Heart left ventricle (tissue), 16 donors: ENCODE measurements at regions not wholly inside any gene's neighbourhood (a gene's known extent, or its start where the extent isn't known, plus 50 kb on each side); places are given as distances from the start of the nearest gene placed in this dataset.

ENCODE experiments used
- ATAC-seq, 4 donors: fragments of 200-7000 bp; cut with Tn5 transposase; one replicate each; pipeline ENCODE4 v1.9.1; 2020 to 2022; ENCODE audit warnings: moderate library complexity in 4 of 4, mild to moderate bottlenecking in 3 of 4, moderate number of reproducible peaks in 1 of 4
- DNase-seq, 5 donors: peaks; one replicate each; pipeline ENCODE4 v3.0.0-alpha.2; 2020
- H3K27ac ChIP-seq, 12 donors: fragments of 200-600 bp; sonication (generic) in 4 of 12; one replicate each; pipeline versions ENCODE4 v1.5.0 to v1.8.0; 2016 to 2022; ENCODE audit warnings: mild to moderate bottlenecking in 2 of 12
- H3K27me3 ChIP-seq, 9 donors: fragments of 200-600 bp; sonication (generic) in 2 of 9; one replicate each; pipeline versions ENCODE4 v1.5.1 to v1.8.0; 2016 to 2022; ENCODE audit warnings: mild to moderate bottlenecking in 3 of 9
- H3K36me3 ChIP-seq, 9 donors: fragments of 200-600 bp; sonication (generic) in 2 of 9; one replicate each; pipeline versions ENCODE4 v1.5.0 to v1.8.0; 2018 to 2022; ENCODE audit warnings: mild to moderate bottlenecking in 2 of 9
- H3K4me1 ChIP-seq, 12 donors: fragments of 200-600 bp; sonication (generic) in 4 of 12; one replicate each; pipeline versions ENCODE4 v1.5.0 to v1.8.0; 2016 to 2022; ENCODE audit warnings: mild to moderate bottlenecking in 3 of 12
- H3K4me3 ChIP-seq, 12 donors: fragments of 200-600 bp; sonication (generic) in 4 of 12; one replicate each; pipeline versions ENCODE4 v1.5.0 to v1.8.0; 2017 to 2022; ENCODE audit warnings: mild to moderate bottlenecking in 9 of 12, moderate library complexity in 4 of 12
- H3K9me3 ChIP-seq, 12 donors: fragments of 200-600 bp; sonication (generic) in 4 of 12; one replicate each; pipeline versions ENCODE4 v1.5.0 to v1.8.0; 2016 to 2022; ENCODE audit warnings: mild to moderate bottlenecking in 1 of 12
- CTCF ChIP-seq, 12 donors: fragments of 200-600 bp; sonication (generic) in 4 of 12; IDR thresholded peaks; one replicate each; pipeline versions ENCODE4 v1.5.0 to v1.8.0; 2018 to 2022; ENCODE audit warnings: antibody characterized with exemption in 12 of 12, mild to moderate bottlenecking in 5 of 12
- POLR2A ChIP-seq, 2 donors: fragments of 450-650 bp; IDR thresholded peaks; one replicate each; pipeline ENCODE4 v1.6.1; 2017; ENCODE audit warnings: antibody characterized with exemption in 2 of 2, mild to moderate bottlenecking in 2 of 2, moderate library complexity in 2 of 2
- WGBS, 4 donors: extraction: QIAGEN DNeasy Blood & Tissue Kit in 2 of 4; methylation state at CpG; one replicate each; pipeline versions ENCODE4 v1.1.5 to v1.1.7; 2013 to 2018; 5-methylcytosine and 5-hydroxymethylcytosine counted together
- intact Hi-C, 10 donors: fragments of 100-400 bp; cut with DNase I; formaldehyde crosslinking; loops; one replicate each; pipeline versions ENCODE4 v1.11.1 to v1.14.2; 2022
- donor health status: ischemic (EF 13 %, LVEDD 7.1; RV severe dilation, severe dysfunction).
- donor health status: healthy with polysubstance abuse.
- donor health status: DM: no; HTN: yes; CAD: no.
- donor health status: DM: no; HTN: no; CAD: no.
- donor health status: ischemic (EF 25% LVEDD 6.9; RV normal size, moderate dysfunction).
- donor health status: ischemic (EF 25% LVEDD 5.7; RV mildly dilated, moderate dysfunction).
- donor health status: healthy.
- donor health status: DM: yes; HTN: yes; CAD: no.
- donor health status: ischemic (EF 35%, LVEDD 5.7; RV mildly dilated, moderate dysfunction).
- donor health status: nonischemic (EF 11% LVEDD 7.7; RV severe dilation, severe dysfunction).
- donor health status: DM: yes; HTN: yes; CAD: no.
- donor health status: PGD.
- donor health status: ischemic (EF 29% LVEDD 5.4; RV normal size, mild dysfunction).
- donor health status: nonischemic (EF 23%, LVEDD 6.1; RV moderate dilation, normal function).

GRCh38 chr2:136185981-136186776 is 68.2 kb upstream of the CXCR4 start:
- DNase-seq (no peak), ATAC-seq (peak in 1 of 4 donors; percentile 33)
- Histone ChIP-seq H3K4me1 (no peaks in the 10 kb centered on the region), H3K9me3 (peaks cover 0 to 5% (median 0%) of the 10 kb centered on the region in 12 donors), H3K36me3 (no peaks in the 10 kb centered on the region), H3K4me3 (no peak overlapping the region), H3K27me3 (no peaks in the 10 kb centered on the region), H3K27ac (no peak overlapping the region)
- no peak for TF ChIP-seq POLR2A (IDR thresholded peaks at IDR 0.05)
- no peak for TF ChIP-seq CTCF (IDR thresholded peaks at IDR 0.05)
- intact Hi-C loops, result no loop called here
- 85 to 92% (median 87%) methylated on average over 4 of the region's 4 CpGs for WGBS, 4 donors

DNA sequence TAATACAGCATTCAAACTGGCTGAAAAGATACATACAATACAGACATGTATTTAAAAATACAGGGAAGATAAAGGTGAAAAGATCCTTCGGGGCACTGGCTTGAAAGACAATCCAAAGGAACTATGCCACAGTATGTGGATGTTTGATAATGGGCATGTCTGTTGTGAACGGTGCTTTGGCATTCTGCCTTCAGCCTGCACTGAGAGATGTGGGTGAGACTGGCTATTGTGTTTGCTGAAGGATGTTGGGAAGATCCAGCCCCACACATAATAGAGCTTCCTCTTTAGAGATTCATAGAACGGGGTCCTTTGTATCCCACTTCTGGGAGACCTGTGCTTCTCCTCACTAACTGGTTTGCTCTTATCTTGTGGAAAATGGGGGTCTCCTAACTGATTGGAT is 65.1 kb upstream of the CXCR4 start:
- TF ChIP-seq CTCF (IDR thresholded peaks at IDR 0.05), result no peak
- TF ChIP-seq POLR2A (IDR thresholded peaks at IDR 0.05), result no peak
- no peak overlapping the region for H3K4me3 ChIP-seq

GRCh38 chr2:136182315-136182714 is 64.4 kb upstream of the CXCR4 start:
- intact Hi-C loops, result no loop called here
- no peaks in the 10 kb centered on the region for H3K36me3 ChIP-seq
- no peak overlapping the region for H3K4me3 ChIP-seq
- no peak for ATAC-seq
- H3K9me3 ChIP-seq, result peaks cover 0 to 9% (median 0%) of the 10 kb centered on the region in 12 donors
- H3K4me1 ChIP-seq, result no peaks in the 10 kb centered on the region
- DNase-seq, result no peak
- TF ChIP-seq CTCF (IDR thresholded peaks at IDR 0.05) (no peak), POLR2A (IDR thresholded peaks at IDR 0.05) (no peak)
- no peak overlapping the region for H3K27ac ChIP-seq
- H3K27me3 ChIP-seq, result no peaks in the 10 kb centered on the region

More for the DNA sequence above, 65.1 kb upstream of the CXCR4 start:
- no peak for DNase-seq
- Histone ChIP-seq H3K4me1 (no peaks in the 10 kb centered on the region), H3K27ac (no peak overlapping the region), H3K27me3 (no peaks in the 10 kb centered on the region), H3K9me3 (peaks cover 0 to 9% (median 0%) of the 10 kb centered on the region in 12 donors), H3K36me3 (no peaks in the 10 kb centered on the region)
- no peak for ATAC-seq
- WGBS, 4 donors, result 31 to 41% (median 31%) methylated on average over 3 of the region's 3 CpGs
- intact Hi-C loops, result no loop called here

DNA sequence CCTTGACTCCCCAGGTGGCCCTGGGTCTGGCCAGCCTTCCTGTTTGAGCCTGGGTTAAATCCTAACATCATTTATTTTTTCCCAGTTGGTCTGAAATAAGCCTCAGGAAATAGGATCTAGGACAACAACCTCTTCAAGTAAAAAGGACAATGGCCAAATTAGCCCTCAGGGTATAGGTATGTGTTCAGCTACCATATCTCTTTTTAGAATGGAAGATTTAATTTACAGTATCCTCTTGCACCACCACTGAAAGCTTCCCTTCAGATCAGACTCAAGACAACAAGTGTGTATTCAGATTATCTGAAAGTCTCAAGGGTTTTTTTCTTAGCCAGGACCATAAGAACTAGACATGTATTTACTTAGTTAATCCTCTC is 61.6 kb upstream of the CXCR4 start:
- intact Hi-C loops, result no loop called here
- H3K36me3 ChIP-seq, result no peaks in the 10 kb centered on the region
- no peak overlapping the region for H3K27ac ChIP-seq
- TF ChIP-seq POLR2A (IDR thresholded peaks at IDR 0.05) (no peak), CTCF (IDR thresholded peaks at IDR 0.05) (no peak)
- no peak for ATAC-seq
- H3K4me1 ChIP-seq, result peaks cover 0 to 4% (median 0%) of the 10 kb centered on the region in 12 donors
- no peak for DNase-seq
- H3K9me3 ChIP-seq, result peaks cover 0 to 9% (median 0%) of the 10 kb centered on the region in 12 donors
- H3K27me3 ChIP-seq, result no peaks in the 10 kb centered on the region
- no peak overlapping the region for H3K4me3 ChIP-seq
